ENCODE measurements at regions not wholly inside any gene's neighbourhood (a gene's known extent, or its start where the extent isn't known, plus 50 kb on each side); places are given as distances from the start of the nearest gene placed in this dataset.

- TF ChIP-seq POLR2AphosphoS5 (IDR thresholded peaks at IDR 0.05; ENCODE audit: borderline replicate concordance, low read depth, low read length), result no peak
- no peak for TF ChIP-seq EZH2 (IDR thresholded peaks at IDR 0.05)
- no peak for TF ChIP-seq FOXP2 (optimal IDR thresholded peaks at IDR 0.05; ENCODE audit: control extremely low read depth, extremely low read length, insufficient read depth)
Measured at GRCh38 chr16:79833559-79833958, 233.0 kb upstream of the MAF start.
